ENCODE measurements at regions not wholly inside any gene's neighbourhood (a gene's known extent, or its start where the extent isn't known, plus 50 kb on each side); places are given as distances from the start of the nearest gene placed in this dataset.
"Not testable (repeated sequence)": the region's sequence is repeated elsewhere in the genome, so short reads cannot be mapped to it uniquely, and the experiment has no call there.

- not testable (repeated sequence) for DNase-seq (ENCODE audit: low spot score)
These were observed 149.6 kb upstream of the SPRY2 start for GRCh38 chr13:80490491-80490943.

DNA sequence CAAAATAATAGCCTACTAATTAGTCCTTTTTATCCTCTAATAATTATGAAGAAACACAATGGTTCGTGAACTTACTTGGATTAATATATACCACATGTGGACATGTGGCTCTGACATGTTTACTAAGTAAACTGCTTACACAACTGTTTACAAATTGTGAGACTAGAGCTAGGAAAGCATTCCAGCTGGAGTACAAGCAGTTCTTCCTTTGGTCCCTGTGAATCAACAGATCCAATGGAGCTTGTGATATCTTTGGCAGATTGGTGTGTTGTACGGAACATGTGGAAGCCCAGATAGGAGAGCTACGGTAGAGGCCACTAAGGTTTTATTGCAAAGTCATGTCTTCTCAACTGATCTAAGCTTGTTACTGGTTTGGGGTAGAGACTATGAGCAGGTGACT lies 145.5 kb upstream of the SPRY2 start:
- DNase-seq (ENCODE audit: low spot score) = no peak

- DNase-seq (ENCODE audit: low spot score) = no peak
These were observed 142.2 kb upstream of the SPRY2 start for GRCh38 chr13:80483157-80483556.

GRCh38 chr13:80481588-80481987 lies 140.7 kb upstream of the SPRY2 start:
- DNase-seq (ENCODE audit: low spot score) = no peak

- DNase-seq (ENCODE audit: low spot score) = no peak
These were observed 136.9 kb upstream of the SPRY2 start for GRCh38 chr13:80477661-80478443.

GRCh38 chr13:80476953-80477352 lies 136.0 kb upstream of the SPRY2 start:
- no peak for DNase-seq (ENCODE audit: low spot score)

DNA sequence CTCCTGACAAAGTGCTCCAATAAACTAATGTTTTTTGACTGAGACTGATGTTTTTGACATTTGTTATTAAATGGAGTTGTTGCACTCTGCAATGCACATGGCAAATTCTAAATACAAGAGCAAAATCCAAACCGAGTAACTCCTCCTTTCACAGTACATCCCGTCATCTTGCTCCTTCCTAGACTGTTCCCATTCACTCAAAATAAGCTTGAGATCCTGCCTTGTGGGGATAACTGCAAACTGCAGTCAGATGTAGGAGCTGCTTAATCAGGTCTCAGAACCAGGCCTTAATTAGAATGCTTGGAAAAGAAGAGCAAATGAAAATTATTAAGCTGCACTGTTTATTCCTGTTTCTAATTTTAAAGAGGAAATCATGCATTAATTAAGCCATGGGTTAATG lies 134.8 kb upstream of the SPRY2 start:
- no peak for DNase-seq (ENCODE audit: low spot score)

- no peak for DNase-seq (ENCODE audit: low spot score)
These were observed 132.8 kb upstream of the SPRY2 start for GRCh38 chr13:80473695-80474094.

DNA sequence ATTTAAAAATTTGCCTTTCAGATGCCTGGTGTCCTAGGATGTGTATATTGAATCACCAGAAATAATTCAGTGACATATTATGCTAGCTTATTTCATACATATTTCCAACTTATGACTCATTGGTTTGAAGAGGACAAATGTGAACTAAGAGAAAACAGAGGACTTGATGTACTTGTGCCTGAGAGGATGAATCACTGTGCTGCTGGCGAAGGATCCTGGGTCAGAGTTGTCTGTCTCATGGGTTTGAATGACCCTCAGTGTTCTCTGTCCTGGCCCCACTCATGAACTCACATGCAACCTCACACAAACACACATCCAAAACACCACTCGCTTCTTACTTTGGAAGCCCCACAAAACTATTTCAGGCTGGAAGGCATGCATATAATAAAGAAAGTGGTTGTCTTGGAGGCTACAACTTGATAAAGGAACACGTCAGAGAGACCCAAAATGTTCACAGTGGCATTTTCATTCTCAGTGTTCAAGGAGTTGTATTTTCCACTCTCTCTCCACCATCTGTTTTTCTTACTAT lies 129.0 kb upstream of the SPRY2 start:
- no peak for DNase-seq (ENCODE audit: low spot score)

GRCh38 chr13:80469105-80469852 lies 128.4 kb upstream of the SPRY2 start:
- no peak for DNase-seq (ENCODE audit: low spot score)

GRCh38 chr13:80465321-80465720 lies 124.4 kb upstream of the SPRY2 start:
- no peak for DNase-seq (ENCODE audit: low spot score)

DNA sequence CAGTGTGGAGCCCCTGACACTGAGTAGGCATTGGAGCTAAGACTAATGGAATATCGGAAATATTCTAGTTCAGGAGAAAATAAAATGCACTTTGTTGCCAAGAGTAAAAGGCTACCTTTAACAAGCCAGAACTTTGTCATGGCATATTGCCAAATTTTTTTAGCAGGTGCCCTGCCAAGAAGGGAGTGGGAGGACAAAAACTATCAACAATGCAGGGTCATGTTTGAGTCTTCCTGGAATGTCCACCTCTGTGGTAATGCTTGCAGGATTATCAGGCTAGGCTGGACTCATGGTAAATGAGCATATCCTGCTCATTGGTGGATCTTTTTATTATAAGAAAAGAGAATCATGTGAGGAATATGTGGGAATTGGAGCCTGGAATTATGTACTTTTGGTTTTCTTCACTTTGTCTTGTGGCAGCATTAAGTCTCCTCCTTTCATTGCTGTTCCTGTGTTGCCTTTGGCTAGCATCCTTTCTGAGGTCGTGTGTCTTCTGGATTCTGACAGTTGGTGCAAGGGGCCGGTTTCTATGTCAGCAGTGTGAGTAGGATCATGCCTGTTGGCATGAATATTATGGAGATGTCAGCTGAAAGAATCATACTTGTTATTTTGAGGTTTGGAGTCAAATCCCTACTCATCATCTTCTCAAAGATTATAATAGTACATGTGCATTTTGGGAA lies 122.9 kb upstream of the SPRY2 start:
- DNase-seq (ENCODE audit: low spot score) = no peak

- no peak for DNase-seq (ENCODE audit: low spot score)
These were observed 121.6 kb upstream of the SPRY2 start for GRCh38 chr13:80462567-80462966.

DNA sequence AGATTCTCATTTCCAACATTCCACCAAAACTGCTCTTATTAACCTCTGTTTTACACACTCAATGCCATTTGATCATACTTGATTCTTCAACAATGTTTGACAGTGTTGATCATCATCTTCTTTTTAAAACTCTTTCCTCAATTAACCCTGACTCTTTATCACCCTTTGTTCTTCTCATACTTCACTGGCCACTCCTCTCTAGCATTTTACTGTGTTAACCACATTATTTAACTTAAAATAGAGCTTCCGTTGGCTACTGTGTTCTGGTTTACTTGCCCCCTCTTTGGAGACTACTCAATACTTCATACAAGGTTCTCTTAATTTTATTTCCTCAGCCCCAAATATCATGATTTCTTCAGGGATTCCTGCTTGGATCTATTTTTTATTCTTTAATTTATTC lies 121.1 kb upstream of the SPRY2 start:
- DNase-seq (ENCODE audit: low spot score) = no peak

DNA sequence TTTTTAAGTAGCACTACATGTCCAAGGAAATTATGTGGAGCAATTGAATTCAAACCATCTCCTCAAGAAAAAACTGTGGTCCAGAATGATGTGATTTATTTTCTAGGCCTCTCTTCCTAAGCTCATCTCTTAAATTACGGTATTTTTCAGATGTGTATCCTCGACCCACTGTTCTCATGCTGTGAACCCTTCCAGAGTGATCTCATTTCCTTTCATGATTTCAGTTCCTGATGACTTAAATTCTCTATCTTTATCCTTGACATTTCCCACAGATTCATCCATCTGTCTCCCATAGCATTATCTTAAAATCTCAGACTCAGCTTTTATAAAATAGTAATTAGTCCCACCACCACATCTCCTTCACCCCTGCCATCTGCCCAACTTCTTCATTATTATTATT lies 117.6 kb upstream of the SPRY2 start:
- no peak for DNase-seq (ENCODE audit: low spot score)

DNA sequence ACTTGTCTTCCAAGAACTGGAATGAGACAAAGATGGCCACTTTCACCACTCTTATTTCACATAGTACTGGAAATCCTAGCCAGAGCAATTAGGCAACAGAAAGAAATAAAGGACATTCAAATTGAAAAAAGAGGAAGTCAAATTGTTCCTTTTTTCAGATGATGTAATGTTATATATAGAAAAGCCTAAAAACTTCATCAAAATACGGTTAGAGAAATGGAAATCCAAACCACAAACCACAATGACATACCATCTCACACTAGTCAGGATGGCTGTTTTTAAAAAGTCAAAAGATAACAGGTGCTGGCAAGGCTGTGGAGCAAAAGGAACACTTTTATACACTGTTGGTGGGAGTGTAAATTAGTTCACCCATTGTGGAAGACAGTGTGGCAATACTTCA lies 113.3 kb upstream of the SPRY2 start:
- no peak for DNase-seq (ENCODE audit: low spot score)

- DNase-seq (ENCODE audit: low spot score) = no peak
These were observed 111.4 kb upstream of the SPRY2 start for GRCh38 chr13:80452279-80452678.

DNA sequence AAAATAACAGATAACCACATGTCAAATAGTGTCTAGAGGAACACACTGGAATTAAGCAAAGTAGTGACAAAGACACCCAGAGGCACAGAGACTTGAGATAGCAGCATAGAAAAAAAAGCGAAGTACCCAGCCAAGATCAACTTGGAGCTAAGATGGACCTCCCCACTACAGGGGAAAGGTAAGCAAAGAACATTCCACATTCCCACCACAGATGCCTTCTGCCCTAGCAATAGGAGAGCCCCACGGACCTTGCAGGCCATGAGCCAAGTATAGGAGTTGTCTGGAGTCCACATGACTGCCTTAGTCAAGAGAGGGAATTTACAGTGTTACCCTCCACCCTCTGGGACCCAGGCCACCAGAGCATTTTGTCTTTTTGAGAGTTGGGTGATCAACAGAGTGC lies 110.7 kb upstream of the SPRY2 start:
- no peak for DNase-seq (ENCODE audit: low spot score)

GRCh38 chr13:80450386-80450785 lies 109.5 kb upstream of the SPRY2 start:
- DNase-seq (ENCODE audit: low spot score) = no peak

GRCh38 chr13:80448725-80449124 lies 107.8 kb upstream of the SPRY2 start:
- no peak for DNase-seq (ENCODE audit: low spot score)

GRCh38 chr13:80447747-80448146 lies 106.8 kb upstream of the SPRY2 start:
- DNase-seq (ENCODE audit: low spot score) = no peak
